IMR-90 (cell line): ENCODE measurements at regions not wholly inside any gene's neighbourhood (a gene's known extent, or its start where the extent isn't known, plus 50 kb on each side); places are given as distances from the start of the nearest gene placed in this dataset.
A peak's percentile ranks its signal among the peaks of the same experiment; 100 is the strongest.

Experiments
- ATAC-seq: fragments of 200-7000 bp; cut with Tn5 transposase; 2 replicates; pipeline ENCODE4 v1.9.1; 2020; ENCODE audit warnings: low read depth, mild to moderate bottlenecking, moderate library complexity
- BruUV-seq: library from RNA; stranded (reverse); fragments of 400-500 nt; replicated peaks from 2 replicates; lab custom pipeline; 2021; lab: Mats Ljungman, UMichigan
- CTCF ChIA-PET: fragments of 300-600 bp; formaldehyde crosslinking; extraction: SDS; loops from one replicate; lab custom pipeline; 2021; ENCODE audit warnings: antibody characterized with exemption; lab: Yijun Ruan, JAX
- POLR2A ChIA-PET: fragments of 300-600 bp; sonication (Branson Sonifier 250); formaldehyde crosslinking; loops from one replicate; lab custom pipeline; 2022; ENCODE audit warnings: antibody characterized with exemption; ENCODE audit not compliant: unreplicated experiment; lab: Charles Lee
- DNase-seq: peaks from one replicate; pipeline ENCODE4 v3.0.0; 2013
- H2AFZ ChIP-seq: replicated peaks from 2 replicates; pipeline ENCODE3; 2013; ENCODE audit warnings: low read length, mild to moderate bottlenecking; ENCODE audit not compliant: poor library complexity
- H2AK5ac ChIP-seq: 2 replicates; pipeline ENCODE4 v1.6.1; 2013; ENCODE audit warnings: low read depth, low read length, inconsistent platforms
- H2AK9ac ChIP-seq: replicated peaks from 2 replicates; pipeline ENCODE3; 2013; ENCODE audit warnings: mild to moderate bottlenecking, low read depth, low read length, moderate library complexity; ENCODE audit not compliant: poor library complexity
- H2BK120ac ChIP-seq: 2 replicates; pipeline ENCODE4 v1.6.1; 2013; ENCODE audit warnings: low read depth, low read length, inconsistent platforms
- H2BK15ac ChIP-seq: 3 replicates; pipeline ENCODE4 v1.6.1; 2013; ENCODE audit warnings: low read depth, low read length, inconsistent platforms
- H2BK20ac ChIP-seq: 2 replicates; pipeline ENCODE4 v1.6.1; 2013; ENCODE audit warnings: low read depth, mild to moderate bottlenecking, inconsistent platforms, low read length, moderate library complexity
- H2BK5ac ChIP-seq: 2 replicates; pipeline ENCODE4 v1.6.1; 2013; ENCODE audit warnings: mild to moderate bottlenecking, low read depth, low read length, inconsistent platforms; ENCODE audit not compliant: poor library complexity, severe bottlenecking
- H3K14ac ChIP-seq: replicated peaks from 2 replicates; pipeline ENCODE4 v1.6.1; 2013; ENCODE audit warnings: low read depth, low read length, inconsistent platforms
- H3K18ac ChIP-seq: 2 replicates; pipeline ENCODE4 v1.6.1; 2013; ENCODE audit warnings: low read depth, low read length, control low read depth
- H3K23ac ChIP-seq: 2 replicates; pipeline ENCODE4 v1.6.1; 2013; ENCODE audit warnings: low read depth, low read length, inconsistent platforms
- H3K27ac ChIP-seq: 2 replicates; pipeline ENCODE4 v1.5.1; 2013; ENCODE audit warnings: mild to moderate bottlenecking, control low read depth, low read length; ENCODE audit not compliant: insufficient read depth
- H3K27me3 ChIP-seq: 2 replicates; pipeline ENCODE4 v1.6.1; 2013; ENCODE audit warnings: low read length; ENCODE audit not compliant: control insufficient read depth, insufficient read depth
- H3K36me3 ChIP-seq: 2 replicates; pipeline ENCODE4 v1.6.1; 2013; ENCODE audit warnings: low read length, mixed read lengths; ENCODE audit not compliant: control insufficient read depth, insufficient read depth
- H3K4ac ChIP-seq: 2 replicates; pipeline ENCODE4 v1.6.1; 2013; ENCODE audit warnings: low read depth, low read length, inconsistent platforms
- H3K4me1 ChIP-seq: 2 replicates; pipeline ENCODE4 v1.6.1; 2013; ENCODE audit warnings: low read length, mixed read lengths; ENCODE audit not compliant: control insufficient read depth, insufficient read depth
- H3K4me2 ChIP-seq: 2 replicates; pipeline ENCODE4 v1.6.1; 2013; ENCODE audit warnings: low read depth, mild to moderate bottlenecking, control low read depth, low read length, moderate library complexity
- H3K4me3 ChIP-seq: 2 replicates; pipeline ENCODE4 v1.5.1; 2013; ENCODE audit warnings: low read depth, mild to moderate bottlenecking, control low read depth, low read length, moderate library complexity; ENCODE audit not compliant: insufficient read depth
- H3K56ac ChIP-seq: 2 replicates; pipeline ENCODE4 v1.6.1; 2013; ENCODE audit warnings: low read length, inconsistent platforms; ENCODE audit not compliant: insufficient read depth; ENCODE audit errors: extremely low read depth
- H3K79me1 ChIP-seq, 2 experiments: 2 replicates each; pipeline ENCODE4 v1.6.1; 2013; ENCODE audit warnings: low read length in 2 of 2, inconsistent platforms in 1 of 2, low read depth in 1 of 2
- H3K9ac ChIP-seq: 2 replicates; pipeline ENCODE4 v1.6.1; 2013; ENCODE audit warnings: low read depth, low read length, control low read depth
- H3K9me1 ChIP-seq: 2 replicates; pipeline ENCODE4 v1.6.1; 2013; ENCODE audit warnings: low read length, inconsistent platforms; ENCODE audit not compliant: insufficient read depth
- H3K9me3 ChIP-seq: 2 replicates; pipeline ENCODE4 v1.6.1; 2013; ENCODE audit warnings: low read length; ENCODE audit not compliant: control insufficient read depth, insufficient read depth
- H4K20me1 ChIP-seq: 2 replicates; pipeline ENCODE4 v1.6.1; 2013; ENCODE audit warnings: low read length, inconsistent platforms; ENCODE audit not compliant: insufficient read depth
- H4K5ac ChIP-seq: 2 replicates; pipeline ENCODE4 v1.6.1; 2013; ENCODE audit warnings: mild to moderate bottlenecking, low read depth, low read length, control low read depth
- H4K8ac ChIP-seq, 2 experiments: 2 replicates each; pipeline ENCODE4 v1.6.1; 2013; ENCODE audit warnings: low read depth in 2 of 2, low read length in 2 of 2, control low read depth in 1 of 2, inconsistent platforms in 1 of 2
- H4K91ac ChIP-seq: 2 replicates; pipeline ENCODE4 v1.6.1; 2013; ENCODE audit warnings: low read depth, low read length, inconsistent platforms; ENCODE audit not compliant: insufficient read depth
- FOS ChIP-seq: fragments of 150-350 bp; IDR thresholded peaks from 2 replicates; pipeline ENCODE4 v1.6.1; 2016; ENCODE audit warnings: low read depth, low read length
- MAFK ChIP-seq: IDR thresholded peaks from 2 replicates; pipeline ENCODE4 v1.6.1; 2012; ENCODE audit warnings: low read depth, low read length, improper control_type of control experiment
- WGBS, 2 experiments: methylation state at CpG; one replicate each; pipeline versions ENCODE4 v1.1.5 to v1.1.7; 2013; ENCODE audit warnings: missing lambda C conversion rate in 2 of 2; ENCODE audit not compliant: insufficient read length in 1 of 2; ENCODE audit errors: extremely low coverage in 2 of 2; 5-methylcytosine and 5-hydroxymethylcytosine counted together
- dilution Hi-C: fragments of 300-500 bp; cut with HindIII; formaldehyde crosslinking; loops from one replicate; pipeline ENCODE4 v1.14.3; 2018; ENCODE audit warnings: low sequenced_read_pairs; ENCODE audit not compliant: unreplicated experiment
- in situ Hi-C: fragments of 300-500 bp; cut with MboI; formaldehyde crosslinking; loops from 3 replicates; pipeline ENCODE4 v1.14.3; 2019; ENCODE audit warnings: low sequenced_read_pairs, inconsistent platforms, mixed read lengths
- intact Hi-C: fragments of 100-400 bp; cut with micrococcal nuclease; formaldehyde crosslinking; loops from 2 replicates; pipeline ENCODE4 v1.10.0; 2022

- Histone ChIP-seq H3K4me3 (no peak overlapping the region), H3K9ac (no peak overlapping the region), H3K14ac (no peak overlapping the region), H3K9me3 (peaks cover 8% of the 10 kb centered on the region), H2AK9ac (no peak overlapping the region), H2BK5ac (no peak overlapping the region), H2AFZ (peak overlapping the region; percentile 54), H2BK20ac (0 out of 2 replicates have a peak overlapping the region, but pooled peaks have one; percentile 8), H4K91ac (no peak overlapping the region), H3K56ac (no peak overlapping the region), H3K4me2 (peak overlapping the region; percentile 7; the same call in 1 of the 2 replicates), H4K20me1 (no peaks in the 10 kb centered on the region), H2BK120ac (peak overlapping the region; percentile 58; the same call in 1 of the 2 replicates), H3K9me1 (no peaks in the 10 kb centered on the region), H3K4me1 (peaks cover 4% of the 10 kb centered on the region; the same call in 1 of the 2 replicates), H2AK5ac (no peak overlapping the region), H2BK15ac (no peak overlapping the region), H3K27ac (no peak overlapping the region), H4K5ac (no peak overlapping the region), H4K8ac (peak overlapping the region in 1 of 2 experiments; percentile 30; a peak in 1 of 4 replicates), H3K4ac (no peak overlapping the region), H3K23ac (no peak overlapping the region), H3K79me1 (no peaks in the 10 kb centered on the region), H3K36me3 (no peaks in the 10 kb centered on the region), H3K27me3 (no peaks in the 10 kb centered on the region), H3K18ac (no peak overlapping the region)
- ATAC-seq: peak; percentile 89
- no peak for TF ChIP-seq MAFK
- TF ChIP-seq FOS: 0 out of 2 replicates have a peak, but pooled peaks have one; percentile 31
- CTCF ChIA-PET: interaction anchor here (0.6 kb wide), 1 partner anchor 20 kb away, joined by 3 read pairs; no protein-coding TSS in a partner anchor
- dilution Hi-C loops: no loop called here
- in situ Hi-C loops: no loop called here
- intact Hi-C loops: no loop called here
- POLR2A ChIA-PET: no interaction called here
- peak; percentile 89 for DNase-seq
- 0% methylated on average over 3 of the region's 8 CpGs; no CpG with 5 or more reads in 1 of the 2 experiments for WGBS, 2 experiments
- BruUV-seq: no TSS peak
Observed at GRCh38 chr2:5803547-5803946, 111.4 kb downstream of the SOX11 start.
